ENCODE measurements at regions not wholly inside any gene's neighbourhood (a gene's known extent, or its start where the extent isn't known, plus 50 kb on each side); places are given as distances from the start of the nearest gene placed in this dataset.

DNA sequence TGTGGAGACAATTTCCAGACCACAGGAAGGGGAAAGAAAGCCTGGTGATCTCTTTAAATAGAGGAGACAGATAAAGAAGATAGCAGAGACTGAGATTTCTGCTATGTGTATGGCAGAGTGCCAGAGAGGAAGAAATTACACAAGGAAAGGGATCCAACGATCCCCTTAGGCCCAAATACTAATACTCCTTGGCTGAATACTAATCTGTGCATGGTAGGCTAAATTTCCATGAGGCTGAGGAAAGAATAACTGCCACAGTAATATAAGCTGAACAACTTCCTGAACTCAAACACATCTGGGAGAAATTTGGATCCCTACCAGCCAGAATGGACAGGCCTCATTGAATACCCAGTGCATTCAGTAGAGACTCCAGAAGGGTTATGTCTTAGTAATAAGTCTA lies 83.3 kb upstream of the TNFAIP3 start:
- in situ Hi-C loops (cut with MboI; ENCODE audit: low pct_unique_long_range_greater_than_20kb, low sequenced_read_pairs), result no loop called here
- DNase-seq, result no peak

DNA sequence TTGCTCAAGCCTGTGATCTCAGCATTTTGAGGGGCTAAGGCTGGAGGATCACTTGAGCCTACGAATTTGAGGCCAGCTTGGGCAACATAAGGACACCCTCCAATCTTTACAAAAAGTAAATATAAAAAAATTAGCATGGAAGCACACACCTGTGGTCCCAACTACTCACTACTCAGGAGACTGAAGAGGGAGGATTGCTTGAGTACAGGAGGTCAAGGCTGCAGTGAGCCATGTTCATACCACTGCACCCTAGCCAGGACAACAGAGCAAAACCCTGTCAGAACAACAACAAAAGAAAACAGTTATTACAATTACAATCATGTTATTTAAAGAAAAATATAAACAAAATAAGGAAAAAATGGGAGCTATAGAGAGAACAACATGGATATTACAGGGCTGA lies 82.5 kb upstream of the TNFAIP3 start:
- no peak for DNase-seq
- in situ Hi-C loops (cut with MboI; ENCODE audit: low pct_unique_long_range_greater_than_20kb, low sequenced_read_pairs), result no loop called here

- no peak for DNase-seq
- in situ Hi-C loops (cut with MboI; ENCODE audit: low pct_unique_long_range_greater_than_20kb, low sequenced_read_pairs), result no loop called here
These were observed 80.0 kb upstream of the TNFAIP3 start for GRCh38 chr6:137787016-137787415.

- in situ Hi-C loops (cut with MboI; ENCODE audit: low pct_unique_long_range_greater_than_20kb, low sequenced_read_pairs), result no loop called here
These were observed 78.8 kb upstream of the TNFAIP3 start for GRCh38 chr6:137788248-137788647.

DNA sequence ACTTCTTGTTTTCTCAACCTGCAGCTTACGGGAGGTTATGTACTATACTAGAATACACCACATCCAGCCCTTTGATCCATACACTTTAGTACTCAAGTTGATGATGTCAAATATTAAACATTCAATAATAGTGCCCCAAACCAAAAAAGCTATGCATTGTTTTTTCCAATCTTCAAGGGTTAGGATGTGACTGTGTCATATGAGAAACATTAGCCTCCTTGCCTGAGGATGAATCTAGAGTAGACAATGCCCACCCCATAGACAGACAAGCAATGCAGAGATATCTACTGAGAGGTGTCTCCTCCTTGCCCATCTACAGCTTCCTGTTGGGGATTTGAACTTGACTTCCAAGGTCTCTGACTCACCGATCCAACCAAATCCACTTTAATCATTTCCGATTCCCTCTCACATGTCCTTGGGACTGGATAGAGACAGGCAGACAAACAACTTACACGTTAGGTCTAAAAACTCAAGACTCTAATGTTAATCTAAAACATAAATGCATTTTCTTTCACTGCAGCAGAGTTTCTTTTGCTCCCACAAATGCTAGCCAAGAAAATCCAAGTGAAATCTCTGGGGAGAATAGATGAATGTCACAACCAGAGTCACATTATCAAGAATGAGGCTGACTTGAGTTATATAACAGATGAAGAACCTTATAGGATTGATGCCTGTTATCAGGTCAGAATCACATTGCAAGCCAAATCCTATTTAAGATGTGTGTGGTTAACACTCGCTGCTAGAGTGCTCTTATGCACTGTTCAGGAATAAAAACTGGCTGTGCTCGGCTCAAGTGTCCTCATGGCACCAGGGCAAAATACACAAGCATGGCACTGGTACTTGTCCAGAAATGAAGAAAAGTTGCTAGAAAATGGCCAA lies 75.5 kb upstream of the TNFAIP3 start:
- DNase-seq, result no peak

More at GRCh38 chr6:137788248-137788647, 78.8 kb upstream of the TNFAIP3 start:
- DNase-seq, result no peak

GRCh38 chr6:137792160-137793033 lies 74.7 kb upstream of the TNFAIP3 start:
- in situ Hi-C loops (cut with MboI; ENCODE audit: low pct_unique_long_range_greater_than_20kb, low sequenced_read_pairs), result no loop called here
- DNase-seq, result no peak

More for the DNA sequence above, 75.5 kb upstream of the TNFAIP3 start:
- in situ Hi-C loops (cut with MboI; ENCODE audit: low pct_unique_long_range_greater_than_20kb, low sequenced_read_pairs), result no loop called here

DNA sequence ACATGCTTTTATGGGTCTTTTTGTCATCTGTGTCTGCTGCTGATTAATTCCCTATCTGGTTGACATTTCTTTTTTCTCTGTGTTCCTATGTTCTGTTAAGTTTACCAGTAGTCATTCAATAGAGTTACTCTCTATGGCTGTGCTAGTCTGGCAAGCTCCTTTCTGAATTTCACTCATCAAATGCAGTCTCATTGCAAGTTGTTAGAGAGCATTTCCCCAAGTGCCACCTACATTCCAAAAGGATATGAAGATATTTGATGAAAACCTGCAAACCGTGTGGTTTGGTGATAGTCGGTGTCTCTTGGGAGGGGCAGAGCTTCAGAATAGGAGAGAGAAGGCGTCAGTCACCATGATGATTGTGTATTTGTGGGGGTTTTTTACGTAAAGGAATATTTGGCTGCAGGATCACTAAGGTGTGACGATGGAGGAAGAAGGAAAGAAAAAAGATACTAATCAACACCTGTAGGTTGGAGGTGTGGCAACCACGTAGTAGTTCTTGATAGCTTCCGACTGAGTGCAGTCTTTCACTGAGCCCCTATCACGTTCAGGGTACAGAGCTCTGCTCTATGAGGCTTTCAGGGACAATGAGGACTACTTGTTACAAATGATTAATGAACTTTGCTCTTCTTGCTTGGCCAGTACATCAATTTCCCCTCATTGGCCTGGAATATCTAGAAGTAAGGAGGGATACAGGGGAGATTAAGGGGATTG lies 73.1 kb upstream of the TNFAIP3 start:
- no peak for DNase-seq
- in situ Hi-C loops (cut with MboI; ENCODE audit: low pct_unique_long_range_greater_than_20kb, low sequenced_read_pairs), result no loop called here

GRCh38 chr6:137794516-137795201 lies 72.4 kb upstream of the TNFAIP3 start:
- in situ Hi-C loops (cut with MboI; ENCODE audit: low pct_unique_long_range_greater_than_20kb, low sequenced_read_pairs), result no loop called here
- no peak for DNase-seq

GRCh38 chr6:137795501-137795900 lies 71.6 kb upstream of the TNFAIP3 start:
- DNase-seq, result no peak
- in situ Hi-C loops (cut with MboI; ENCODE audit: low pct_unique_long_range_greater_than_20kb, low sequenced_read_pairs), result no loop called here

- no peak for DNase-seq
- in situ Hi-C loops (cut with MboI; ENCODE audit: low pct_unique_long_range_greater_than_20kb, low sequenced_read_pairs), result no loop called here
These were observed 68.8 kb upstream of the TNFAIP3 start for GRCh38 chr6:137798261-137798660.

DNA sequence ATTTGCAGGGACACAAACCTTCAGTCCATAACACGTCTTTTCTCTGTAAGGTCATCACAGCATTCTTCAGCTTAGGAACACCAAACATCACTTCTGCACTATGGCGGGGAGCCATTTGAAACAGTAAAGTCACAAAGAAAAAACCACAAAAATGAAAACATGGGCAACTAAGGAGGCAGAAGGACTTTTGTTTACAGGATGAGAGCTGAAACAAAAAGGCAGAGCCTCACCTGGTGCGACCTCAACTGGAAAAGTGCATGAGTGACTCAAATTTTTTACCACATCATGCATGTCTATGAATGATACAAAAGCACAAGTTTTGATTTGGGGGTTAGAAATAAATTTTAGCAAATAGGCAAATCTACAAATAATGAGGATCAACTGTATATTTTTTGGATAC lies 68.2 kb upstream of the TNFAIP3 start:
- in situ Hi-C loops (cut with MboI; ENCODE audit: low pct_unique_long_range_greater_than_20kb, low sequenced_read_pairs), result no loop called here
- no peak for DNase-seq

GRCh38 chr6:137799950-137800568 lies 67.0 kb upstream of the TNFAIP3 start:
- DNase-seq, result peak; percentile 61
- in situ Hi-C loops (cut with MboI; ENCODE audit: low pct_unique_long_range_greater_than_20kb, low sequenced_read_pairs), result no loop called here

DNA sequence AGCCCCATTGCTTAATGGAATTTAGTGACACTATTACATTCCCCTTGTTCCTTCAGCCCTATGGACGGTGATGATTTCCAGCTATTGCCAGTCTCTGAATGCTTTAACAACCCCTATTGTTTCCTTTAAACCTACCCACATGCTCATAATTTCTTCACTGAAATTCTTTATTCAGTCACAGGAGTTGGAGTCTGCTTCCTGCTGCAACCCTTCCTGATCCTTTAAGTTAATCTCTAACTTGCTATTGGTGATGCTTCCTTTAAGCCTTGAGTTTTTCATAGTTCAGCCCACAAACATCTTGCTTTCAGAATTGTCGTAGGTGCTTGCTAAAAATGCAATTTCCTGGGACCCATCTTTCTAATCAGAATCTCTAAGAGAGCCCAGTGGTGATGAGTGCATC lies 66.3 kb upstream of the TNFAIP3 start:
- DNase-seq, result no peak
- in situ Hi-C loops (cut with MboI; ENCODE audit: low pct_unique_long_range_greater_than_20kb, low sequenced_read_pairs), result no loop called here

GRCh38 chr6:137801352-137802114 lies 65.5 kb upstream of the TNFAIP3 start:
- in situ Hi-C loops (cut with MboI; ENCODE audit: low pct_unique_long_range_greater_than_20kb, low sequenced_read_pairs), result no loop called here
- DNase-seq, result no peak

GRCh38 chr6:137802408-137803182 lies 64.5 kb upstream of the TNFAIP3 start:
- DNase-seq, result no peak
- in situ Hi-C loops (cut with MboI; ENCODE audit: low pct_unique_long_range_greater_than_20kb, low sequenced_read_pairs), result no loop called here

GRCh38 chr6:137804637-137805036 lies 62.4 kb upstream of the TNFAIP3 start:
- in situ Hi-C loops (cut with MboI; ENCODE audit: low pct_unique_long_range_greater_than_20kb, low sequenced_read_pairs), result no loop called here
- DNase-seq, result no peak

GRCh38 chr6:137805622-137806021 lies 61.4 kb upstream of the TNFAIP3 start:
- in situ Hi-C loops (cut with MboI; ENCODE audit: low pct_unique_long_range_greater_than_20kb, low sequenced_read_pairs), result no loop called here
- no peak for DNase-seq

Measured in KBM-7 (cell line).